A549 (cell line): ENCODE measurements at regions not wholly inside any gene's neighbourhood (a gene's known extent, or its start where the extent isn't known, plus 50 kb on each side); places are given as distances from the start of the nearest gene placed in this dataset.

Experiments
- ATAC-seq, 2 experiments: fragments of 200-7000 bp in 1 of 2; fragments of >200 bp in 1 of 2; cut with Nextera tagmentation in 1 of 2; cut with Tn5 transposase in 1 of 2; 3 replicates each; pipeline versions ENCODE4 v1.8.0 to v1.9.1; 2018 to 2020; ENCODE audit warnings: mild to moderate bottlenecking in 1 of 2, moderate library complexity in 1 of 2
- CTCF ChIA-PET: fragments of 300-600 bp; sonication (Branson Sonifier 250); formaldehyde crosslinking; extraction: SDS; loops from one replicate; lab custom pipeline; 2021; ENCODE audit warnings: antibody characterized with exemption, inconsistent platforms; lab: Yijun Ruan, JAX
- POLR2A ChIA-PET: fragments of 350-600 bp; formaldehyde crosslinking; extraction: SDS; loops from one replicate; lab custom pipeline; 2021; ENCODE audit warnings: antibody characterized with exemption, inconsistent platforms; lab: Yijun Ruan, JAX
- DNase-seq, 2 experiments: peaks; one replicate each; pipeline versions ENCODE4 v3.0.0 to v3.0.0-alpha.2; 2011 to 2016; ENCODE audit warnings: low read depth in 1 of 2, low spot score in 1 of 2
- FAIRE-seq: peaks from 2 replicates; lab custom pipeline; 2011; peaks lifted over from hg19 to GRCh38; lab: Jason Lieb, UNC
- H3K27ac ChIP-seq, 2 experiments: fragments of >200 bp; sonication (Bioruptor Twin); formaldehyde crosslinking; 3 replicates each; pipeline ENCODE4 v1.5.1; 2016 to 2017
- H3K4me1 ChIP-seq: fragments of >200 bp; sonication (Bioruptor Twin); formaldehyde crosslinking; 3 replicates; pipeline ENCODE4 v1.6.1; 2016
- H3K4me2 ChIP-seq: fragments of >200 bp; sonication (Bioruptor Twin); formaldehyde crosslinking; 3 replicates; pipeline ENCODE4 v1.6.1; 2016
- H3K4me3 ChIP-seq: fragments of >200 bp; sonication (Bioruptor Twin); formaldehyde crosslinking; 3 replicates; pipeline ENCODE4 v1.5.1; 2016
- H3K9me3 ChIP-seq: fragments of >200 bp; sonication (Bioruptor Twin); formaldehyde crosslinking; 3 replicates; pipeline ENCODE4 v1.6.1; 2016
- CBX2 ChIP-seq: fragments of 200-600 bp; sonication (generic); IDR thresholded peaks from 2 replicates; pipeline ENCODE4 v1.6.1; 2016; ENCODE audit warnings: low read depth, mild to moderate bottlenecking, borderline replicate concordance
- CTCF ChIP-seq: fragments of >200 bp; sonication (Bioruptor Twin); formaldehyde crosslinking; IDR thresholded peaks from 3 replicates; pipeline ENCODE4 v1.5.1; 2016
- E2F6 ChIP-seq: IDR thresholded peaks from 2 replicates; pipeline ENCODE4 v1.6.1; 2012; ENCODE audit warnings: low read depth, borderline replicate concordance
- EHF ChIP-seq: fragments of 250-450 bp; sonication (Bioruptor Pico); IDR thresholded peaks from 2 replicates; pipeline ENCODE4 v1.5.0; 2020; ENCODE audit warnings: mild to moderate bottlenecking
- FOSL2 ChIP-seq, 2 experiments: fragments of 450-650 bp in 1 of 2; fragments of >200 bp in 1 of 2; sonication (Bioruptor Twin) in 1 of 2; formaldehyde crosslinking; IDR thresholded peaks; 2 replicates each; pipeline versions ENCODE4 v1.5.0 to v1.6.1; 2016 to 2020; ENCODE audit warnings: mild to moderate bottlenecking in 1 of 2, moderate library complexity in 1 of 2
- FOXS1 ChIP-seq: fragments of 250-450 bp; sonication (Bioruptor Pico); IDR thresholded peaks from 2 replicates; pipeline ENCODE4 v1.5.0; 2020; ENCODE audit warnings: mild to moderate bottlenecking, moderate library complexity
- HES2 ChIP-seq: fragments of >200 bp; sonication (Bioruptor Twin); formaldehyde crosslinking; IDR thresholded peaks from 2 replicates; pipeline ENCODE4 v1.6.1; 2016
- HMGXB4 ChIP-seq: fragments of 250-450 bp; sonication (Bioruptor Pico); IDR thresholded peaks from 2 replicates; pipeline ENCODE4 v1.5.0; 2021; ENCODE audit warnings: mild to moderate bottlenecking, moderate library complexity, borderline replicate concordance
- HOXB5 ChIP-seq: fragments of 250-450 bp; sonication (Bioruptor Pico); IDR thresholded peaks from 2 replicates; pipeline ENCODE4 v1.5.0; 2020; ENCODE audit warnings: mild to moderate bottlenecking, moderate library complexity
- JUN ChIP-seq, 2 experiments: fragments of >200 bp; sonication (Bioruptor Twin); formaldehyde crosslinking; IDR thresholded peaks; 2 replicates in 1 of 2; 3 replicates in 1 of 2; pipeline ENCODE4 v1.6.1; 2016 to 2017
- KDM5A ChIP-seq: fragments of 200-600 bp; sonication (generic); IDR thresholded peaks from 2 replicates; pipeline ENCODE4 v1.6.1; 2016; ENCODE audit warnings: antibody characterized with exemption, mild to moderate bottlenecking
- MYC ChIP-seq: IDR thresholded peaks from 2 replicates; pipeline ENCODE4 v1.6.1; 2012; ENCODE audit warnings: mild to moderate bottlenecking, inconsistent platforms, low read length, improper control_type of control experiment, borderline replicate concordance
- NFE2L2 ChIP-seq: fragments of 150-350 bp; conservative IDR thresholded peaks from 2 replicates; pipeline ENCODE4 v1.6.1; 2014; ENCODE audit warnings: low read length
- NPAS2 ChIP-seq: fragments of 250-450 bp; sonication (Bioruptor Pico); IDR thresholded peaks from 2 replicates; pipeline ENCODE4 v1.8.0; 2022; ENCODE audit warnings: mild to moderate bottlenecking, moderate library complexity, borderline replicate concordance
- PHF8 ChIP-seq: fragments of 200-600 bp; sonication (generic); IDR thresholded peaks from 2 replicates; pipeline ENCODE4 v1.6.1; 2016; ENCODE audit warnings: low read depth, mild to moderate bottlenecking, antibody characterized with exemption, moderate library complexity, borderline replicate concordance
- POLR2A ChIP-seq: IDR thresholded peaks from 2 replicates; pipeline ENCODE4 v1.6.1; 2012; ENCODE audit warnings: mild to moderate bottlenecking, low read length
- RAD21 ChIP-seq, 2 experiments: fragments of >200 bp in 1 of 2; sonication (Bioruptor Twin) in 1 of 2; formaldehyde crosslinking in 1 of 2; IDR thresholded peaks in 1 of 2; conservative IDR thresholded peaks in 1 of 2; 2 replicates in 1 of 2; 3 replicates in 1 of 2; pipeline ENCODE4 v1.6.1; 2012 to 2018; ENCODE audit warnings: inconsistent platforms in 1 of 2
- TP53 ChIP-seq: fragments of 250-450 bp; sonication (Bioruptor Pico); IDR thresholded peaks from 2 replicates; pipeline ENCODE4 v1.5.0; 2021; ENCODE audit warnings: mild to moderate bottlenecking, moderate library complexity
- USF2 ChIP-seq: fragments of 450-650 bp; IDR thresholded peaks from 2 replicates; pipeline ENCODE4 v1.6.1; 2014; ENCODE audit warnings: antibody characterized with exemption
- WGBS: methylation state at CpG from one replicate; pipeline ENCODE4 v1.1.6; 2017; ENCODE audit errors: missing lambda C conversion rate; 5-methylcytosine and 5-hydroxymethylcytosine counted together

- no peak for TF ChIP-seq CTCF
- no peak for TF ChIP-seq NPAS2 (CRISPR knock-in tag)
- no peak for TF ChIP-seq E2F6
- TF ChIP-seq USF2: no peak
- TF ChIP-seq JUN (IDR thresholded peaks at IDR 0.05): no peak
- TF ChIP-seq KDM5A: no peak
These were observed 200.2 kb upstream of the RBFOX1 start (continued) for GRCh38 chr16:7132465-7132864.

- TF ChIP-seq TP53 (no peak), NFE2L2 (no peak), MYC (no peak), POLR2A (no peak), PHF8 (no peak), RAD21 (conservative IDR thresholded peaks at IDR 0.05 in 1 of 2, IDR thresholded peaks at IDR 0.05 in 1 of 2) (no peak), CBX2 (no peak), JUN (IDR thresholded peaks at IDR 0.05) (no peak), HMGXB4 (CRISPR knock-in tag) (no peak), HOXB5 (CRISPR knock-in tag) (no peak), HES2 (no peak), FOSL2 (IDR thresholded peaks at IDR 0.05) (no peak), FOSL2 (CRISPR knock-in tag; IDR thresholded peaks at IDR 0.05) (no peak), CTCF (no peak), EHF (CRISPR knock-in tag) (no peak), FOXS1 (no peak)
- no peak overlapping the region for H3K27ac ChIP-seq
- no peak for FAIRE-seq
- no peak for DNase-seq
- no peak overlapping the region for H3K4me3 ChIP-seq
- ChIA-PET POLR2A (no interaction called here), CTCF (no interaction called here)
- H3K9me3 ChIP-seq: no peaks in the 10 kb centered on the region
- WGBS: 2% methylated on average over 5 of the region's 5 CpGs
- no peak for ATAC-seq
- no peaks in the 10 kb centered on the region for H3K4me1 ChIP-seq
- H3K4me2 ChIP-seq: no peak overlapping the region
These were observed 207.9 kb upstream of the RBFOX1 start for GRCh38 chr16:7124701-7125100.
